Gastrocnemius medialis (tissue), 4 donors: ENCODE measurements at regions not wholly inside any gene's neighbourhood (a gene's known extent, or its start where the extent isn't known, plus 50 kb on each side); places are given as distances from the start of the nearest gene placed in this dataset.
"Not testable (repeated sequence)": the region's sequence is repeated elsewhere in the genome, so short reads cannot be mapped to it uniquely, and the experiment has no call there.

ENCODE experiments used
- ATAC-seq, 2 donors: fragments of 150-250 bp; one replicate each; pipeline ENCODE4 v1.9.1; 2016
- DNase-seq, 2 donors: peaks; one replicate each; pipeline ENCODE4 v3.0.0-alpha.2; 2019
- H3K27ac ChIP-seq, 4 donors: fragments of 200-600 bp; sonication (generic); 1 replicate in 1 of 4; 2 replicates in 3 of 4; pipeline ENCODE4 v1.5.1; 2016 to 2018; ENCODE audit warnings: mild to moderate bottlenecking in 2 of 4, moderate library complexity in 1 of 4
- H3K27me3 ChIP-seq, 3 donors: fragments of 200-600 bp; sonication (generic) in 2 of 3; 1 replicate in 1 of 3; 2 replicates in 2 of 3; pipeline versions ENCODE4 v1.5.1 to v1.6.0; 2016 to 2019; ENCODE audit warnings: mild to moderate bottlenecking in 1 of 3, moderate library complexity in 1 of 3
- H3K36me3 ChIP-seq, 2 donors: fragments of 200-600 bp; sonication (generic) in 1 of 2; one replicate each; pipeline ENCODE4 v1.5.1; 2017 to 2018
- H3K4me1 ChIP-seq, 2 donors: fragments of 200-600 bp; sonication (generic) in 1 of 2; one replicate each; pipeline ENCODE4 v1.5.1; 2016 to 2017; ENCODE audit warnings: mild to moderate bottlenecking in 2 of 2
- H3K4me3 ChIP-seq, 4 donors: fragments of 200-600 bp; sonication (generic) in 3 of 4; 1 replicate in 1 of 4; 2 replicates in 3 of 4; pipeline ENCODE4 v1.5.1; 2016 to 2019; ENCODE audit warnings: mild to moderate bottlenecking in 2 of 4
- H3K9me3 ChIP-seq, 3 donors: fragments of 200-600 bp; sonication (generic) in 2 of 3; 1 replicate in 1 of 3; 2 replicates in 2 of 3; pipeline ENCODE4 v1.5.1; 2016 to 2019
- CTCF ChIP-seq, 5 experiments: fragments of 450-650 bp in 3 of 5; fragments of 200-600 bp in 2 of 5; sonication (generic) in 2 of 5; IDR thresholded peaks in 4 of 5; conservative IDR thresholded peaks in 1 of 5; 1 replicate in 4 of 5; 2 replicates in 1 of 5; pipeline ENCODE4 v1.5.1; 2016 to 2019; ENCODE audit warnings: antibody characterized with exemption in 5 of 5, mild to moderate bottlenecking in 3 of 5, moderate library complexity in 3 of 5
- POLR2A ChIP-seq, 2 donors: fragments of 450-650 bp; IDR thresholded peaks; one replicate each; pipeline ENCODE4 v1.6.1; 2017; ENCODE audit warnings: antibody characterized with exemption in 2 of 2, mild to moderate bottlenecking in 2 of 2, moderate library complexity in 2 of 2
- in situ Hi-C, 4 donors: fragments of 200-750 bp; cut with MboI; loops; one replicate each; pipeline versions ENCODE4 v1.15.0 to v1.8.0; 2017; ENCODE audit warnings: low sequenced_read_pairs in 4 of 4
- intact Hi-C: fragments of 100-400 bp; cut with DNase I; formaldehyde crosslinking; loops from one replicate; pipeline ENCODE4 v1.15.1; 2023; ENCODE audit warnings: low total_unique reads

- H3K27me3 ChIP-seq: no peaks in the 10 kb centered on the region
- H3K36me3 ChIP-seq: no peaks in the 10 kb centered on the region
- no peak overlapping the region for H3K4me3 ChIP-seq
- H3K27ac ChIP-seq: no peak overlapping the region
- intact Hi-C loops (no loop called here), in situ Hi-C loops (no loop called here)
- H3K4me1 ChIP-seq: no peaks in the 10 kb centered on the region
- DNase-seq: no peak
- no peak for ATAC-seq
- TF ChIP-seq POLR2A (IDR thresholded peaks at IDR 0.05) (no peak), CTCF (IDR thresholded peaks at IDR 0.05 in 4 of 5, conservative IDR thresholded peaks at IDR 0.05 in 1 of 5) (no peak)
- H3K9me3 ChIP-seq: no peaks in the 10 kb centered on the region
Measured at GRCh38 chr16:80259290-80259805, 281.4 kb upstream of the DYNLRB2 start.

GRCh38 chr16:80258407-80258806 lies 282.4 kb upstream of the DYNLRB2 start:
- H3K9me3 ChIP-seq: no peaks in the 10 kb centered on the region
- in situ Hi-C loops (no loop called here), intact Hi-C loops (no loop called here)
- TF ChIP-seq CTCF (IDR thresholded peaks at IDR 0.05 in 4 of 5, conservative IDR thresholded peaks at IDR 0.05 in 1 of 5): no peak
- H3K27ac ChIP-seq: no peak overlapping the region
- no peaks in the 10 kb centered on the region for H3K27me3 ChIP-seq
- DNase-seq (no peak), ATAC-seq (no peak)
- no peaks in the 10 kb centered on the region for H3K4me1 ChIP-seq
- no peaks in the 10 kb centered on the region for H3K36me3 ChIP-seq
- no peak overlapping the region for H3K4me3 ChIP-seq

GRCh38 chr16:80254970-80255369 lies 285.8 kb upstream of the DYNLRB2 start:
- Histone ChIP-seq H3K4me1 (no peaks in the 10 kb centered on the region), H3K9me3 (no peaks in the 10 kb centered on the region), H3K4me3 (no peak overlapping the region), H3K27ac (no peak overlapping the region), H3K27me3 (no peaks in the 10 kb centered on the region), H3K36me3 (no peaks in the 10 kb centered on the region)
- in situ Hi-C loops (no loop called here), intact Hi-C loops (no loop called here)
- no peak for TF ChIP-seq CTCF (IDR thresholded peaks at IDR 0.05 in 4 of 5, conservative IDR thresholded peaks at IDR 0.05 in 1 of 5)
- no peak for TF ChIP-seq POLR2A (IDR thresholded peaks at IDR 0.05)
- ATAC-seq (no peak), DNase-seq (no peak)

- TF ChIP-seq POLR2A (IDR thresholded peaks at IDR 0.05) (no peak), CTCF (IDR thresholded peaks at IDR 0.05 in 4 of 5, conservative IDR thresholded peaks at IDR 0.05 in 1 of 5) (no peak)
- intact Hi-C loops: no loop called here
Measured at GRCh38 chr16:80253741-80254140, 287.1 kb upstream of the DYNLRB2 start.

GRCh38 chr16:80250381-80250780 lies 290.4 kb upstream of the DYNLRB2 start:
- in situ Hi-C loops: no loop called here
- intact Hi-C loops: no loop called here
- Histone ChIP-seq H3K4me3 (no peak overlapping the region), H3K36me3 (no peaks in the 10 kb centered on the region), H3K27me3 (no peaks in the 10 kb centered on the region), H3K27ac (no peak overlapping the region), H3K4me1 (no peaks in the 10 kb centered on the region), H3K9me3 (no peaks in the 10 kb centered on the region)
- no peak for TF ChIP-seq POLR2A (IDR thresholded peaks at IDR 0.05)
- TF ChIP-seq CTCF (IDR thresholded peaks at IDR 0.05 in 4 of 5, conservative IDR thresholded peaks at IDR 0.05 in 1 of 5): no peak
- DNase-seq: no peak
- no peak for ATAC-seq

More at GRCh38 chr16:80253741-80254140, 287.1 kb upstream of the DYNLRB2 start:
- Histone ChIP-seq H3K9me3 (no peaks in the 10 kb centered on the region), H3K4me1 (no peaks in the 10 kb centered on the region), H3K27me3 (no peaks in the 10 kb centered on the region), H3K36me3 (no peaks in the 10 kb centered on the region), H3K4me3 (no peak overlapping the region), H3K27ac (no peak overlapping the region)
- ATAC-seq (no peak), DNase-seq (no peak)
- in situ Hi-C loops: no loop called here

- in situ Hi-C loops, H3K9me3 ChIP-seq, H3K27ac ChIP-seq, H3K4me3 ChIP-seq, H3K36me3 ChIP-seq, DNase-seq, H3K27me3 ChIP-seq, intact Hi-C loops, H3K4me1 ChIP-seq, ATAC-seq: not testable (repeated sequence)
Measured at GRCh38 chr16:80243303-80243702, 297.5 kb upstream of the DYNLRB2 start.

GRCh38 chr16:80242279-80242678 lies 298.5 kb upstream of the DYNLRB2 start:
- ATAC-seq, intact Hi-C loops, H3K36me3 ChIP-seq, H3K27ac ChIP-seq, H3K4me1 ChIP-seq, in situ Hi-C loops, DNase-seq, H3K9me3 ChIP-seq, H3K4me3 ChIP-seq, H3K27me3 ChIP-seq: not testable (repeated sequence)
